PC-3 (cell line): ENCODE measurements at regions not wholly inside any gene's neighbourhood (a gene's known extent, or its start where the extent isn't known, plus 50 kb on each side); places are given as distances from the start of the nearest gene placed in this dataset.

Experiments
- ATAC-seq: fragments of 200-7000 bp; cut with Tn5 transposase; 2 replicates; pipeline ENCODE4 v1.9.1; 2020; ENCODE audit warnings: mild to moderate bottlenecking, moderate library complexity
- BruUV-seq: library from RNA; stranded (reverse); fragments of 400-500 nt; replicated peaks from 2 replicates; lab custom pipeline; 2021; lab: Mats Ljungman, UMichigan
- CTCF ChIA-PET: fragments of 300-600 bp; sonication (Branson Sonifier 250); formaldehyde crosslinking; loops from one replicate; lab custom pipeline; 2022; ENCODE audit warnings: antibody characterized with exemption; lab: Charles Lee
- POLR2A ChIA-PET: fragments of 300-600 bp; sonication (Branson Sonifier 250); formaldehyde crosslinking; loops from one replicate; lab custom pipeline; 2022; ENCODE audit warnings: antibody characterized with exemption; ENCODE audit not compliant: unreplicated experiment; lab: Charles Lee
- DNase-seq: peaks from one replicate; pipeline ENCODE4 v3.0.0-alpha.2; 2015
- H2AFZ ChIP-seq: fragments of 300-600 bp; sonication (generic); 2 replicates; pipeline ENCODE4 v1.6.0; 2016; ENCODE audit warnings: antibody characterized with exemption, low read length
- H3F3A ChIP-seq: fragments of 300-600 bp; sonication (generic); one replicate; pipeline ENCODE4 v1.6.0; 2017; ENCODE audit warnings: antibody characterized with exemption, low read length, control low read depth, mild to moderate bottlenecking; ENCODE audit not compliant: unreplicated experiment
- H3K27ac ChIP-seq: fragments of 300-600 bp; sonication (generic); 2 replicates; pipeline ENCODE4 v1.5.1; 2016; ENCODE audit warnings: mild to moderate bottlenecking, low read length
- H3K27me3 ChIP-seq: fragments of 300-600 bp; sonication (generic); 2 replicates; pipeline ENCODE4 v1.6.1; 2016; ENCODE audit warnings: low read length, mixed read lengths
- H3K36me3 ChIP-seq: fragments of 300-600 bp; sonication (generic); 2 replicates; pipeline ENCODE4 v1.6.1; 2016; ENCODE audit warnings: low read depth, mixed run types, low read length, mixed read lengths
- H3K4me1 ChIP-seq: fragments of 300-600 bp; sonication (generic); 2 replicates; pipeline ENCODE4 v1.5.1; 2016; ENCODE audit warnings: low read length; ENCODE audit not compliant: insufficient read depth
- H3K4me2 ChIP-seq: fragments of 300-600 bp; sonication (generic); 2 replicates; pipeline ENCODE4 v1.6.0; 2016; ENCODE audit warnings: low read length
- H3K4me3 ChIP-seq: fragments of 300-600 bp; sonication (generic); 2 replicates; pipeline ENCODE4 v1.5.1; 2016; ENCODE audit warnings: mild to moderate bottlenecking, low read length, mixed read lengths
- H3K79me2 ChIP-seq: fragments of 300-600 bp; sonication (generic); 2 replicates; pipeline ENCODE4 v1.6.1; 2017; ENCODE audit warnings: low read length, mixed read lengths
- H3K9ac ChIP-seq: fragments of 300-600 bp; sonication (generic); 2 replicates; pipeline ENCODE4 v1.6.0; 2016; ENCODE audit warnings: mild to moderate bottlenecking, low read length
- H3K9me2 ChIP-seq: fragments of 300-600 bp; sonication (generic); replicated peaks from 2 replicates; pipeline ENCODE4 v1.6.1; 2016; ENCODE audit warnings: mixed run types, low read length, mixed read lengths
- H3K9me3 ChIP-seq: fragments of 300-600 bp; sonication (generic); 2 replicates; pipeline ENCODE4 v1.6.1; 2016; ENCODE audit warnings: low read length, mixed read lengths
- H4K20me1 ChIP-seq: fragments of 300-600 bp; sonication (generic); 2 replicates; pipeline ENCODE4 v1.6.1; 2016; ENCODE audit warnings: low read length, mixed read lengths
- CTCF ChIP-seq: fragments of 300-600 bp; sonication (generic); conservative IDR thresholded peaks from 2 replicates; pipeline ENCODE4 v1.5.1; 2017; ENCODE audit warnings: antibody characterized with exemption, low read depth, mild to moderate bottlenecking, low read length
- EZH2 ChIP-seq: fragments of 300-600 bp; sonication (generic); IDR thresholded peaks from one replicate; pipeline ENCODE4 v1.6.1; 2017; ENCODE audit warnings: antibody characterized with exemption, mild to moderate bottlenecking, low read length; ENCODE audit not compliant: unreplicated experiment
- EZH2phosphoT487 ChIP-seq: fragments of 300-600 bp; sonication (generic); IDR thresholded peaks from 2 replicates; pipeline ENCODE4 v1.6.1; 2018; ENCODE audit warnings: mild to moderate bottlenecking, antibody characterized with exemption, low read length, borderline replicate concordance
- intact Hi-C: fragments of 100-400 bp; cut with micrococcal nuclease; formaldehyde crosslinking; loops from 2 replicates; pipeline ENCODE4 v1.9.0; 2023

DNA sequence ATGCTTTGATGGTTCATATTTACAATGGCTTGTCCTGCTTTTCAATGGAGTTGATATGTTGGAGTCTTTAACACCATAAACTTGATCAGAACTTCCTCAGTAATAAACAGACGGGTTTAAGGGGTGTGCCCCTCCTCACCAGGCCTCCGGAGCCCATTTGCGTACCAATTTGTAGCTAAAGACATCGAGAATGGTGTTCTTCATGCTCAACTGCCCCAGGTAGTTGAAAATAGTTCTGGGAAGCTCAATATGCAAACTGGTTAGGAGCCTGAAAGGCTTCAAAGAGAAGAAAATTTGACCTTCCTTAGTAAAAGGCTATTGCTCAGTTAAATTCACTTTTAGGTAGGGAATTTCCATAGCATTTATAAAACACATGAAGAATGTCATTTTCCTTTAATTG lies 68.1 kb upstream of the RRP15 start:
- H3K9me2 ChIP-seq = no peaks in the 10 kb centered on the region
- intact Hi-C loops = no loop called here
- no peaks in the 10 kb centered on the region for H4K20me1 ChIP-seq
- no peaks in the 10 kb centered on the region for H3K4me1 ChIP-seq
- ChIA-PET CTCF (no interaction called here), POLR2A (no interaction called here)
- H2AFZ ChIP-seq = 0 out of 2 replicates have a peak overlapping the region, but pooled peaks have one; percentile 1
- H3K9ac ChIP-seq = no peak overlapping the region
- no peaks in the 10 kb centered on the region for H3F3A ChIP-seq
- H3K27me3 ChIP-seq = no peaks in the 10 kb centered on the region
- H3K4me3 ChIP-seq = no peak overlapping the region
- DNase-seq = no peak
- no TSS peak for BruUV-seq
- no peak overlapping the region for H3K27ac ChIP-seq
- H3K79me2 ChIP-seq = no peaks in the 10 kb centered on the region
- TF ChIP-seq CTCF (no peak), EZH2phosphoT487 (no peak), EZH2 (no peak)
- H3K9me3 ChIP-seq = no peaks in the 10 kb centered on the region
- no peak overlapping the region for H3K4me2 ChIP-seq
- ATAC-seq = no peak
- no peaks in the 10 kb centered on the region for H3K36me3 ChIP-seq

DNA sequence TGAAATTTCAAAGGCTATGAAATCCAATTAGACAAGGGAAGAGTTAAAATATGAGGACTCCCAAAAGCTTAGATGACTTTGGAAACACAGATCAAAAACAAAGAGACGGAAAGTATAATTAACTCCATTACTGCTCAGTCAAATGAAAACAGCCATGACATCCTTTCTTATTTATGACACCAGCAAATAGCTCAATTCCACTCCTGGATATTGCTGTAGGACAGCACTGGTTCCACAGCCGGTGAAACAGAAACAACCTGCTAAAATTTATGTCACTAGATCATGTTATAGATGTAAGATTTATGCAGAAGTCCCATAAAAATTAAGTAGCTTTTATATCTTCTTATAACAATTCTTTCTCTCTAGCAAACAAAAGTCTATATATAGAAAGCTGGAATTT lies 65.6 kb upstream of the RRP15 start:
- DNase-seq (no peak), ATAC-seq (no peak)
- TF ChIP-seq CTCF (no peak), EZH2phosphoT487 (no peak), EZH2 (no peak)
- Histone ChIP-seq H2AFZ (no peak overlapping the region), H3K4me2 (no peak overlapping the region), H3K79me2 (no peaks in the 10 kb centered on the region), H3F3A (no peaks in the 10 kb centered on the region), H3K4me1 (no peaks in the 10 kb centered on the region), H4K20me1 (no peaks in the 10 kb centered on the region), H3K27me3 (no peaks in the 10 kb centered on the region), H3K9ac (no peak overlapping the region), H3K36me3 (no peaks in the 10 kb centered on the region), H3K9me3 (no peaks in the 10 kb centered on the region), H3K27ac (no peak overlapping the region), H3K9me2 (no peaks in the 10 kb centered on the region), H3K4me3 (no peak overlapping the region)
- ChIA-PET POLR2A (no interaction called here), CTCF (no interaction called here)
- BruUV-seq = no TSS peak
- intact Hi-C loops = no loop called here

- no peak for DNase-seq
These were observed 61.0 kb upstream of the RRP15 start for GRCh38 chr1:218224101-218224500.

More at GRCh38 chr1:218224101-218224500, 61.0 kb upstream of the RRP15 start:
- H3K27me3 ChIP-seq = no peaks in the 10 kb centered on the region
- H3K9ac ChIP-seq = no peak overlapping the region
- H3K79me2 ChIP-seq = no peaks in the 10 kb centered on the region
- no peaks in the 10 kb centered on the region for H3F3A ChIP-seq
- no peak overlapping the region for H3K4me2 ChIP-seq
- no peak overlapping the region for H2AFZ ChIP-seq
- no peaks in the 10 kb centered on the region for H4K20me1 ChIP-seq
- H3K27ac ChIP-seq = no peak overlapping the region
- BruUV-seq = no TSS peak
- intact Hi-C loops = no loop called here
- H3K36me3 ChIP-seq = no peaks in the 10 kb centered on the region
- no peak overlapping the region for H3K4me3 ChIP-seq
- ChIA-PET CTCF (no interaction called here), POLR2A (interaction anchor here (0.6 kb wide), 1 partner anchor 95 kb away, joined by 3 read pairs; no protein-coding TSS in a partner anchor)
- H3K9me2 ChIP-seq = no peaks in the 10 kb centered on the region
- TF ChIP-seq CTCF (no peak), EZH2 (no peak), EZH2phosphoT487 (no peak)
- ATAC-seq = no peak
- no peaks in the 10 kb centered on the region for H3K9me3 ChIP-seq
- H3K4me1 ChIP-seq = no peaks in the 10 kb centered on the region
